ENCODE measurements at regions not wholly inside any gene's neighbourhood (a gene's known extent, or its start where the extent isn't known, plus 50 kb on each side); places are given as distances from the start of the nearest gene placed in this dataset.

GRCh38 chr1:111063595-111063994, 76.3 kb downstream of the DRAM2 start:
- H3K27ac Mint-ChIP-seq, result no peak overlapping the region
- DNase-seq, result no peak
- peaks cover 44% of the 10 kb centered on the region for H3K9me3 Mint-ChIP-seq
- no peaks in the 10 kb centered on the region for H3K36me3 Mint-ChIP-seq (ENCODE audit: low read depth)
- H3K27me3 Mint-ChIP-seq (ENCODE audit: insufficient read depth), result peaks cover 15% of the 10 kb centered on the region
- Histone ChIP-seq H3K36me3 (ENCODE audit: control insufficient read depth, insufficient read depth, low read length) (no peaks in the 10 kb centered on the region), H3K9me3 (ENCODE audit: control insufficient read depth, low read length) (peaks cover 11% of the 10 kb centered on the region), H3K4me3 (ENCODE audit: low read length) (no peak overlapping the region), H3K9ac (ENCODE audit: extremely low read depth, low read length, poor library complexity, severe bottlenecking) (no peak overlapping the region), H3K4me1 (ENCODE audit: control insufficient read depth, insufficient read depth, low read length) (no peaks in the 10 kb centered on the region), H3K27me3 (ENCODE audit: control insufficient read depth, insufficient read depth, low read length, poor library complexity, severe bottlenecking) (no peaks in the 10 kb centered on the region), H3K27ac (ENCODE audit: low read depth, low read length) (no peak overlapping the region)
- H3K4me3 Mint-ChIP-seq, result no peak overlapping the region
- no peak for TF ChIP-seq CTCF (conservative IDR thresholded peaks at IDR 0.05)
- H3K4me1 Mint-ChIP-seq, result peaks cover 4% of the 10 kb centered on the region

- H3K36me3 Mint-ChIP-seq (ENCODE audit: low read depth), result no peaks in the 10 kb centered on the region
- H3K4me1 Mint-ChIP-seq, result peaks cover 4% of the 10 kb centered on the region
- DNase-seq, result no peak
- H3K27me3 Mint-ChIP-seq (ENCODE audit: insufficient read depth), result peaks cover 15% of the 10 kb centered on the region
- Histone ChIP-seq H3K4me3 (ENCODE audit: low read length) (no peak overlapping the region), H3K9ac (ENCODE audit: extremely low read depth, low read length, poor library complexity, severe bottlenecking) (no peak overlapping the region), H3K36me3 (ENCODE audit: control insufficient read depth, insufficient read depth, low read length) (no peaks in the 10 kb centered on the region), H3K9me3 (ENCODE audit: control insufficient read depth, low read length) (peaks cover 11% of the 10 kb centered on the region), H3K27me3 (ENCODE audit: control insufficient read depth, insufficient read depth, low read length, poor library complexity, severe bottlenecking) (no peaks in the 10 kb centered on the region), H3K27ac (ENCODE audit: low read depth, low read length) (no peak overlapping the region), H3K4me1 (ENCODE audit: control insufficient read depth, insufficient read depth, low read length) (no peaks in the 10 kb centered on the region)
- 73 to 78% methylated on average over 1 to 2 of the region's 2 CpGs for WGBS, 2 experiments (ENCODE audit: insufficient coverage in 1 of 2, insufficient read length in 1 of 2)
- TF ChIP-seq CTCF (conservative IDR thresholded peaks at IDR 0.05), result no peak
- H3K4me3 Mint-ChIP-seq, result no peak overlapping the region
- H3K9me3 Mint-ChIP-seq, result peaks cover 36% of the 10 kb centered on the region
- no peak overlapping the region for H3K27ac Mint-ChIP-seq
Observed at GRCh38 chr1:111062624-111063023, 77.3 kb downstream of the DRAM2 start.

GRCh38 chr1:111062081-111062480, 77.8 kb downstream of the DRAM2 start:
- no peak overlapping the region for H3K4me3 Mint-ChIP-seq
- Histone ChIP-seq H3K4me1 (ENCODE audit: control insufficient read depth, insufficient read depth, low read length) (no peaks in the 10 kb centered on the region), H3K4me3 (ENCODE audit: low read length) (no peak overlapping the region), H3K27ac (ENCODE audit: low read depth, low read length) (no peak overlapping the region), H3K9me3 (ENCODE audit: control insufficient read depth, low read length) (peaks cover 11% of the 10 kb centered on the region), H3K27me3 (ENCODE audit: control insufficient read depth, insufficient read depth, low read length, poor library complexity, severe bottlenecking) (no peaks in the 10 kb centered on the region), H3K9ac (ENCODE audit: extremely low read depth, low read length, poor library complexity, severe bottlenecking) (no peak overlapping the region), H3K36me3 (ENCODE audit: control insufficient read depth, insufficient read depth, low read length) (no peaks in the 10 kb centered on the region)
- H3K4me1 Mint-ChIP-seq, result peaks cover 4% of the 10 kb centered on the region
- H3K9me3 Mint-ChIP-seq, result peaks cover 35% of the 10 kb centered on the region
- H3K27me3 Mint-ChIP-seq (ENCODE audit: insufficient read depth), result peaks cover 16% of the 10 kb centered on the region
- H3K36me3 Mint-ChIP-seq (ENCODE audit: low read depth), result no peaks in the 10 kb centered on the region
- DNase-seq, result no peak
- no peak for TF ChIP-seq CTCF (conservative IDR thresholded peaks at IDR 0.05)
- no peak overlapping the region for H3K27ac Mint-ChIP-seq
